Activated CD4-positive, CD25-positive, alpha-beta regulatory T cell treated with anti-CD3 and anti-CD28 coated beads, Interleukin-2, amount 50 U/mL, for 72 hours (primary cell): ENCODE measurements at regions not wholly inside any gene's neighbourhood (a gene's known extent, or its start where the extent isn't known, plus 50 kb on each side); places are given as distances from the start of the nearest gene placed in this dataset.
"Not testable (repeated sequence)": the region's sequence is repeated elsewhere in the genome, so short reads cannot be mapped to it uniquely, and the experiment has no call there.

Experiments
- DNase-seq: peaks from one replicate; pipeline ENCODE4 v3.0.0; 2021

DNA sequence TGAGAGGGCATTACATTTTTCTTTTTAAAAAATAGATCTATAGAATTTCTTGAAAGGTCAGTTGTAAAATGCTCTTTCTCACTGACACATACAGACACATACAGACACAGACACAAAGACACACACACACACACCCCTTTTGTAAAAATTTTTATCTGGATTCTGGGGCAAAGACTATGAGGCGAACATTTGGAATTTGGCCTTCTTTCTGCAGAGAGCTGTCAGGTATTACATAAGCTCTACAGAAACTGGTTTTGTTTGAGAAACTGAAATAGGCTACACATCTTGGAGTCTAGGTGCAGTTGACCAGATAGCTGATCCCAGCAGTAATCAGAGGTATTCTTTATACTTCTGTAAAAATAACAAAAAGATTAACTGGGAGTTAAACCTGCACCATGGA is 315.9 kb upstream of the RPS23 start:
- no peak for DNase-seq

DNA sequence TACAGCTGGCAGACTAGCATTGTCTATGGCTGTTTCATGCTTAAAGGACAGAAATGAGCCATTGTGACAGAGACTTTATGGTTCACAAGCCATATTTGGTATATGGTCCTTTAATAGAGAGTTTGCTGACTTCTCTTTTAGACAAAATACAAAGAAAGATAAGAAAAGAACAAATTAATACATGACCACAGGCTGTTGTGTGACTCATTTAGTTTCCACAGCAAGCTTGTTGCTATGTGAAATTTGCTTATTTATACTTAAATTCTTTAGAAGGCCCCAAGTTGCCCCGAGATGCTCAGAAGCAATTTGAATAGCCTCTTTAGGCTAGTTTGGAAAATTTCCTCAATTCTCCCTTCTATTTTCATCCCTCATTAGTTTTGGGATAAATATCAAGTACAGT is 315.3 kb upstream of the RPS23 start:
- DNase-seq: no peak

DNA sequence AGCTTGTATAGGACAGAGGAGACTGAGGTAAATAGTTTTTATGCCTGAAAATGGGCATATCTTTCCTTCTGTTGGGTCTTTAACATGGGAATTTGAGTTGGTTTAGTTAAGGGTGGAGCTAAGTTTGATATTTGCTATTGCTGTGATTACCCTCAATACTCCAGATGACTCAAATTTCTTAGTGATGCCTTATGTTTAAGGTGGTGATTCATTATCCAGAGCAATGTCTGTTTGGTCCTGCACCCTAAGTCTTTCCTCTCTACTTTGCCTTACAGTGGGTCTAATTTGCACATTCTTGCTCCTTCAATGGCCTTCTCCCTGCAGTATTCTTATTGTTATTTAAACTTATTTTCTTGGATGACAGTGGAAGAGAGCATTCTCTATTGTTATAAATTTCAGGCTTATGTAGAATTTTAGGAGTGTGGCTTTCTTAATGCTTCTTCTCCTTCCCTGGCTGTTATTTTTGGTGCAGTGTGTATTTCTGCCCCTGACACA is 312.9 kb upstream of the RPS23 start:
- no peak for DNase-seq

DNA sequence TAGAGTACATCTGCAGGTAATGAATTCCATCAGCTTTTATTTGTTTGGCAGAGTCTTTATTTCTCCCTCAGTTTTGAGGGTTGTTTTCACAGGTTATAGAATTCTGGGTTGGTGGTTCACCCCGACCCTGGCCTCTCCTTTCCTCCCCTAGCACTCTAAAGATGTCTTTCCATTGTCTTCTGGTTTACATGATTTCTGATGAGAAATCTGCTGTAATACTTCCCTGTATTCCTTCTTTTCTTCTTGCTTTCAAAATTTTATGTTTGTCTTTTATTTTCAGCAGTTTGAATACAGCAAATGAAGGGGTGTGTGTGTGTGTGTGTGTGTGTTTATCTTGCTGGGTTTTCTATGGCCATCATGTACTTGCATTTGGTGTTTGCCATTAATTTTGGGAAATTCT is 312.0 kb upstream of the RPS23 start:
- no peak for DNase-seq

DNA sequence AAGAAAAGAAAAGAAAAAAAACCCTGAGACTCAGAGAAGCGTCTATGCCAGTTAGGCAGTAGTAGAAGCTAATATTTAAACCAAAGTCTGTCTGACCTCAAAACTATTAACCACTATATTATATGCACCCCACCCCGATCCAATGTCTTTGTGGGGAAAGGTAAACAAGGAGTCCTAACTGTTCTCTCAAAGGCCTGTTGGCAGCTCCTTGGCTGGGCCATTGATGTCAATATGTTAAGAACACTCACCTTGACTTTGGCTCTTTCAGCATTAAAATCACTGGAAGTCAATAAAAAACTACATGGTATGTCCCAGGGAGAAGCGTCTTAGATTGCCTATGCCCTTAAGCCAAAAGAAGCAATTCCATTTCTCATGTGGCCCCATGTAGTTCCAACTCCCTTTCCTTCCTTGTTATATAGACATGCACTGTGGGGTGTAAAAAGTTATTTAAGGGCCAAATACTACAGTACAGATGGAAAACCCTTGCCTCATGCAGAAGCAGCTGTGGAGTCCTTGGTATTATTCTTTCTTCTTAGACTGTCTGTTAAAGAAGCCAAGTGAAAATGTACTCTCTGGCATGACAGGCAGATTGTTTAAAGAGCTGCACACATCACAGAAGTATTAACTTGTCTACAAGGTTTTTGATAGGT is 308.6 kb upstream of the RPS23 start:
- DNase-seq: no peak

DNA sequence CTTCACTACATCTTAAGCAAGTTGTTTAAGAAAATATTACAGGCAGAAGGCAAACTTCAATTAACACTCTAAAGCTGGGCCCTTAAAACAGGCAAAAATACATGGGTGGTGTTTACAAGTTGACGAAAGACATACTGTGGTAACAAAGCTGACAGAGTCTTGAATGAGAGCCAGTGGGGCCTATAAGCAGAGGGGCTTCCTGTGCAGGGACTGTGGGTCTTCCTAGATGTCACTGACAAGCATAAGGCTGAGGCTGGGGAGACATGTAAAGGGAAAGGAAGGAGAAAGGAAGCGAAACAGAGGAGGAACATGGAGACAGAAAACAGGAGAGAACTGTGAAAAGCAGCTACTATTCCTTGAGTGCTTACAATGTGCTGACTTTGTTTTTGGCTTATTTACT is 308.0 kb upstream of the RPS23 start:
- no peak for DNase-seq

DNA sequence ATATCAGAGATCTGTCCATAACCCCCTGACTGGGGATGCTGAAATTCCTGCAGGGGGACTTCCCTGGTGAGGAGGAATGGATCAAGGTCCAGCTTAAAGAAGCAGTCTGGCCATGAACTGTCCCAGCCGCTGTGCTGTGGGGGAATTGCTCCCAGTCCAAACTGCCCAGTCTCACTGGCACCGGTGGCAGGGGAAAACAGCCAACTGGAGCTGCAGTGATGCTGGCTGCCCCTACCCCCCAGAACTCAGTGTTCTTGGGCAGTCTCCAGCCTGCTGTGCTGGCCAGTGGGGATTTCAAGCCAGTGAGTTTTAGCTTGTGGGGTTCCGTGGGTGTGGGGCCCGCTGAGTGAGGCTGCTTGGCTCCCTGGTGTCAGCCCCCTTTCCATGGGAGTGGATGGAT is 306.5 kb upstream of the RPS23 start:
- DNase-seq: no peak

DNA sequence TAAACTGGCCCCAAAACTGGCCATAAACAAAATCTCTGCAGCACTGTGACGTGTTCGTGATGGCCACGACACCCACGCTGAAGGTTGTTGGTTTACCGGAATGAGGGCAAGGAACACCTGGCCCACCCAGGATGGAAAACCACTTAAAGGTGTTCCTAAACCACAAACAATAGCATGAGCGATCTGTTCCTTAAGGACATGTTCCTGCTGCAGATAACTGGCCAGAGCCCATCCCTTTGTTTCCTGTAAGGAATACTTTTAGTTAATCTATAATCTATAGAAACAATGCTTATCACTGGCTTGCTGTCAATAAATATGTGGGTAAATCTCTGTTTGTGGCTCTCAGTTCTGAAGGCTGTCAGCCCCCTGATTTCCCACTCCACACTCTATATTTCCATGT is 305.2 kb upstream of the RPS23 start:
- DNase-seq: not testable (repeated sequence)

DNA sequence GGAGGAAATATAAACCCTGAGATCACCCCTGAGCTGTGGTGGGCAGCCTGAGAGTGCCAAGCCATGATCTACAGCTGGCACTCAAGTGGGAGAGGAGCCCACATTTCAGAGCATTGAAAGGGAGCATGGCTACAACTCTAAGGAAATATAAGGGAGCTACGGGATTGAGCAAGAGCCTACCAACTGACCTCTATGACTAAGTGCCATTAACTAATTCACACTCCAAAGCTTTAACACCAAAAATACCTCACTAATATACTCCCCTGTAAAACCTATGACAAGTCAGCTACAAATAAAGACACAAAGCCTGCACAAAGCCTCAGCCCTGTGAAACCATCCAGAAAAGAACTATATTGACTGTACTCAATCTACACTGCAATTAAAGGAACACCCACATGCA is 286.8 kb upstream of the RPS23 start:
- DNase-seq: no peak

DNA sequence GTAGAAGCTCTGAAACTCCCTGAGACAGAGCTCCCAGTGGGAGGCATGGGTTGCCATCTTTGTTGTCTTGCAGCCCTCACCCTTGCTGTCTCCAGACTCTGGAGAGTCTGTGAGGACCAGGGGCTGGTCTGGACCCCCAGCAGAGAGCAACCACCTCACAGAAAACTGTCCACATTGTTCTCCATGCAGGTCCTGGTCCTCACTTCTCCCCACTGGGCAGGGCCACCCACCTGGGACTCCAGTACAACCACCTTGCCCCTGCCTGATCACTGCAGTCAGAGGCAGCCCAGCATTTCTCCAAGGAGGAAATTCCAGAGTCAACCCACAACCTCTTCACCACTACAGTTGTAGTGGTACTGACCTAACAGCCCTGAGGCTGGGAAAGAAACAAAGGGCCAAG is 285.6 kb upstream of the RPS23 start:
- no peak for DNase-seq

DNA sequence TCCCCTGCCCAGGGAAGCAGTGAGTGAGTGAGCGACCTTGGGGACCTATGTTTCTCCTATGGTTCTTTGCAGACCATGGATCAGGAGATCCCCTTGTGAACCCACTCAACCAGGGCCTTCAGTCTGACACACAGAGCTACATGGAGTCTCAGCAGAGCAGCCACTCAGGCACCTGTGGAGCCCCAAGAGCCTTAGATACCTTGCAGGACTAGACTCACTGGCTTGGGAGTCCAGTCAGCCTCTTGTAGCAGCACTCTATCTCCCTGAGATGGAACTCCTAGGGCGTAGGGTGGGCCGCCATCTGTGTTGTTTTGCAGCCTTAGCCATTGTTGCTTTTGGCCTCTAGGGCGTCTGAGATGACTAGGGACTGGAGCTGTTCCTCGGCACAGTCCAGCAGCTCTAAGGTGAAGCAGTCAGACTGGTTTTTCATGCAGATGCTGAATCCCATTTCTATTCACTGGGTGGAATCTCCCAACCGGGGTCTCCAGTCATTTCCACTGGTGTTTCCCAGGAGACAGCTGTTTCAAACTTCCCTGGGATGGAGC is 284.6 kb upstream of the RPS23 start:
- DNase-seq: no peak

DNA sequence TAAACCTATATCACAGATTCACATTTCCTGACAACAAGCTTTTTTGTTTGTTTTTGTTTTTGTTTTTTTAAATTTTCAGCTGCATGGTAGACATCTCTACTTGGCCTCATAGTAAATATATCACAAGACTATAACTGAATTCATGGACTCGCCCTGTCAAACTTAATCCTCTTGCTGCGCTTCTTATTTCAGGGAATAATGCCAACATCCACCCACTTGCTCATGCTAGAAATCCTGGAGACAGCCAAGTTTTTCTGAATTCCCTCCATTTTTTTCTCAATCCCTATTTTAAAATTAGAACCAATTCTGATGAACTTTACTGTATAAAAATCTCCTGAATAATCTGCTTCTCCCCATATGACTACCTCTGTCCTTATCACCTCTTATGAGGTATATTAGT is 283.6 kb upstream of the RPS23 start:
- no peak for DNase-seq

DNA sequence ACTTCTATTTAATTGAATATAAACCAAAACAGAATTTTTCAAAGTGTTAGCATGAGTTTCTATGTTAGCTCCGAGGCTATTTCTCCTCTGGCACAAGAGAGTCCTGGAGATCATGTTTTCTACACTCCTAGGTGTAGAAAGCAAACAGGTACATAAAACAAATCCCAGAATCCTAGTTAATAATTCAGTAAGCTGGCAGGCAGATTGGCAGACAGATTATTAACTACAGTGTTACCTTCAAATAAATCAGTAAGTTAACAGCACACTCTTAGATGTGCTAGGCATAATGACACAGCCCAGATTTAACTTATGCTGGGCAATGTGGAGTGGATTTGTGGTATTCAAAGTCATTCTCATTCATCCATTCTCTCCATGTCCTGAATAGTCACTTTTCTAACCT is 282.8 kb upstream of the RPS23 start:
- no peak for DNase-seq

DNA sequence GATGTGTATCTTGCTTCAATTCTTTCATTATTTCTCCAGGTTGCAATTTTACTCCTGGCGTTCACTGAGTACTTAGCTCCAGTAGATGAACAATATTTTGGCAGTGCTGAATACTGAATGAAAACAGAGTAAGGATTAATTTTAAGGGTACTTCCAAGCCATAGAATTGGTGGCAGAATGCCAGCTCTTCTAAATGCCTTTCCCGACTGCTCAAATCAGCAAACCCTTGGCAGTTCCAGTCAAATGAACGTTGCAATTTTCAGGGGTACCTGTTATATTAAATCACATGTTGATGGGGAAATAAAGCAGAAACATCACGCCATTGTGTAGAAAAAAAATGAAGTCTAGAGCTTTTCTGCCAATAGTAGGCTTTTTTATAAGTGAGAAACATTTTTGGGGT is 282.4 kb upstream of the RPS23 start:
- no peak for DNase-seq

DNA sequence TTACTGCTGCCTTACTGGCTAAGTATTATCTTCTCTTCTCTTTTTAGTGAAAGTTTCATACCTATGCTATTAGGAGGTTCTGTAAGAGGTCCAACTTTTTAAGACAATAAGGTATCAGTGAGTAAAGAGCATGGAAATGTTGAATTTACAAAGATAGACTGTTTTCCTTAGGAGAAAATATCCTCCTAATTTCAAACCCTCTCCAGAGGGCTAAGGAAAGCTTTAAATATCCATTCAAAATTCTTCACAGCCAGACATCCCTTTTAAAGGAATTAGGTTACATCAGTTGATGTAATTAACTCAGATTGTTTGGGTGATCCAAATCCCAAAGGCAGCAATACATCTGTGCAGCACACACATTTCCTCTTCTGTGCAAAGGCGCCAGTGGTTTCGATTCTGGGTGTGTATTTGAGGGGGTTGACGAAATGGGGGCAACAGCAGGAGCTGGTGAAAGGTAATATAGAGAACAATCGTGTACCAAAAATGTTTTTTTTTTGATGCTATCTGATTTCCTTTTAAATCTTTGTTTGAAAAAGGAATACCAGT is 273.8 kb upstream of the RPS23 start:
- DNase-seq: no peak

DNA sequence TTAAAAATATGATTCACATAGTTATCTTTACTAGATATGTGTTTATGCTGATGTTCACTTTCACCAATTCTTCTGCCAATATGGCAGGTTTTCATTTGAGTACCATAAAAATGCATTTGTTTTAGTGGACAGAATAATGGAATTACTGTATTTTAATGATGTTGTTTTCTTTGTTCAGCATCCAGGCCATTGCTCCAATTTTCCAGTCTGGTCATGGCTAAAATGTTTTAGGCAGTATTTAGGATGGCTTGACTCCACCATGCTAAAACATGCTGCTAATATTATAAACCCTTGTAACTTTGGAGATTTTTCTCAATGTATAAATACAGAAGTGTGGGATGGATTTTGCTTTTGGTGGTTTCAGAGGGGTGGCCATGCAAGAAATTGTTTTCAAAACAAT is 273.0 kb upstream of the RPS23 start:
- DNase-seq: no peak

DNA sequence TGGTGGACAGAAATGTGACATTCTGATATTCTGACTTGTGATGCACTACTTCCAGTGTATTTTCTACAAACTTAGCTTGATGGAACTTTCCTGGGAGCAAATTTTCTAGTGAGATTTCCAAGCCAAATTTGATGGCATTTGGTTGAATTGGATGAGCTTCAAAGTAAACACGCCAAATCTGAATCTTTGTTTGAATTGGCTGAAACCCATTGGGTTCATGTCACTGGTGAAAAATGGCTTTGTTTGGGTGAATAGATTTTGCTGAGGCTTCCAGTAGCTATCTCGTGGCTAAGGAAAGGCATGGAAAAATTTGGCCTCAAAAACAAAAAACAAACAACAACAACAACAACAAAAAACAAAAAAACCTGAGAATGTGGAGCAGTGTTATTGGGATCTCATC is 271.1 kb upstream of the RPS23 start:
- DNase-seq: no peak

DNA sequence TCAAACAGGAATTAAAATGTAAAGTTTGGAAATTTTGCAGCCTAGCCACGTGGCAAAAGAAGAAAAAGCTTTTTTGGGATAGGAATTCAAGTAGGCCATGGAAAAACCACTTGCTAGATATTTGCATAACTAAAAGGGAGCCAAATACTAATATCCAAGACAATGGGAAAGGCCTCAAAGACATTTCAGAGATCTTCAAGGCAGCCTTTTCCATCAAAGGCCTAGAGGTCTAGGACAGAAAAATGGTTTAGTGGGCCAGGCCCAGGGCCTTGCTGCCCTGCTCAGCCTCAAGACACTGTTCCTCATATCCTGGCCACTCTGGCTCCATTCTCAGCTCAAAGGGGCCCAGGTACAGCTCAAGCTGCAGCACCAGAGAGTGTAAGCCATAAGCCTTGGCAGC is 265.9 kb upstream of the RPS23 start:
- no peak for DNase-seq

DNA sequence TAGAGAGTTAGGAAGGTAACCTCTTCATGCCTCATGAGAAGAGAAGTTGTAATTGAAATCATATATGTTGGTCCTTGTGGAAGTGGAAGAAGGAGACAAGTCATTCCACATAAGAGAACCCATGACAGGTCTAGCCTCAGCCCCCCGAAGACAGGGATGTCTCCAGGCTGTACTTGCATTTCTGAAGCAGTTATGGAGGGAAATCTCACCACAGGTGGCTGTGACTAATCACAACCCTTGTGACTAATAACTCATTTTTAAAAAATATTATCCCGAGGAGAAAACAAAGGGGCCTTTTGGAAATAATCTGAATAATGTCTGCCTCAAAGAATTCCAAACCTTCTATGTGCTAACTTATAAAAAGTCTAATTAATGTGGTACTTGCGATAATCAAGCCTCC is 262.1 kb upstream of the RPS23 start:
- DNase-seq: no peak

DNA sequence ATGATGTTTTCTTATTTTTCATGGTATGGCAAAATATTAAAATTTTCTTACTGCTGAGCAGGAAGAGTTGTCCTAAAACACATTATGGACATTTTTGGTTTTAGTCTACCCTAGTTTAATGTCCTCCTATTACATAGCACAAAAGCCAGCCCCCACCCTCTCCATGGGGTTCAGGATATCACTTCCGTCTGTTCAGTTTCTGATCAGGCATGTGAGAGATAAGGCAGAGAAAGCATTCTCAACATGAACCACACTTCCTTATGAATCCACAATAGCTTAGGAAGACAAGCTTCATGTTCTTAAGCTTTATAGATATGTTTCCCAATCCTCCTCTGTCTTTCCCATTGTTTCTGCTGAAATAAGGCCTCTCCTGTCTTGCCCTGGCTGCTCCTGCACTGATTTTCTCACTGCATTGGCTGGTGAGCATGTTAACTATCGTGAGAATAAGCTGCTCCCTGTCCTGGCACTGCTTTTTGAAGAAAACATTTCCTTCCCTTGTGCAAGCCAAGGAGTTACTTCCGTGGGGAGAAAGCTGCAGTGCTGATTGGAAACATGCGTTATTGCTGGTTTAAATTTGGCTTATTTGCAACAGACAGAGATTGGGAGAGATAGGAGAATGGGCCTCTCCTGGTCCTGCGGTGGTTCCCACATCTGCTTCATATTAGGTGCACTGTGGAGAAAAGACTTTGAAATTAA is 260.3 kb upstream of the RPS23 start:
- no peak for DNase-seq

DNA sequence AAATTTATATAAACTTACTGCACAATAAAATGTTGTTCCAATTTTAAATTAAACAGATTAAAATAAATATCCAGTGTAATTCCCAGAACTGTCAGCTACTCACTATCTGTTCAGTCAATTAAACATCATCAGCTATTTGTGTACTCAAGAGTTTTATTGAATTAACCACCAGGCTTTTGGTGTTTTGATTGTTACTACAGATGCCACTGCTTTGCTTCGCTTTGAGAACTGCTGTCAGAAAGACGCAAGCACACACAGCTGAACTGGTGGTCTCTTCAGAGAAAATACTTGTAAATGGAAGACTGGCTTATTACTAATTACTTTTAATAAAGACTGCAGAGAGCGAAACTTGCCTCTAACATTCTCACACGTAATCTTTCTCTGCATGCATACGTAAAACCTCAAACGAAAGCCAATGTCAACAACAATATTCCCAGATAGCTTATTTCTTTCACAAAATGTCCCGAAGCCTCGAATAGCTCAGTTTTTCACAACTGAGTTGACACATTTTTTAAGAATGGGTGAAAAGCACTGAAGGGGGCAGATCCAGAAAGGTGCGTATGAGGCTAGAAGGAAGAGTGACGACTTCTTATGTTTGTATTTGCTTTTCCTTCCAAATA is 259.6 kb upstream of the RPS23 start:
- DNase-seq: no peak

DNA sequence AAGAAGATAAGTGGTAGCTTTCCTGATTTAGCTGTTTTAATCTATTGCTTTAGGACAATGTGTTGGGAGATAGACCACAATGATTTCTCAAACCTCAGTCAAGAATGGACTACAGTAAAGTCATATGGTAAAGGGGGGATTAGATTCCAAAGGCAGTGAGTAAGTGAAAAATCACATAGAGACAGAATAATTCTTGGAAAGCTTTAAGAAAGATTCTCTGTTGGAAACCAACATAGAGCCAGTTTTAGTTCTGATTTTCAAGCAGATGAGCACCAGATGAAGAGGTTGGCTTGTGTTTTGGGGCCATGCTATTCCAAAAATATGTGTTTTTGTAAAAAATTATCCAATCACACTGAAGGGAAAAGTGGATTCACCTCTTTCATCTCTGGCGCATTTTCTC is 256.8 kb upstream of the RPS23 start:
- DNase-seq: no peak

DNA sequence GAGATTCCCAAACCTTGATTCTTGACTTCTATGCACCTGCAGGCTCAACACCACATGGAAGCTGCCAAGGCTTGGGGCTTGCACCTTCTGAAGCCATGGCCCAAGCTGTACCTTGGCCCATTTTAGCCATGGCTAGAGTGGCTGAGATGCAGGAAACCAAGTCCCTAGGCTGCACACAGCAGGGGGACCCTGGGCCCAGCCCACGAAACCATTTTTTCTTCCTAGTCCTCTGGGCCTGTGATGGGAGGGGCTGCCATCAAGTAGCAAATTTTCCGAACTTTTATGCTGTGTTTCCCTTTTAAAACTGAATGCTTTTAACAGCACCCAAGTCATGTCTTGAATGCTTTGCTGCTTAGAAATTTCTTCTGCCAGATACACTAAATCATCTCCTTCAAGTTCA is 253.9 kb upstream of the RPS23 start:
- not testable (repeated sequence) for DNase-seq

DNA sequence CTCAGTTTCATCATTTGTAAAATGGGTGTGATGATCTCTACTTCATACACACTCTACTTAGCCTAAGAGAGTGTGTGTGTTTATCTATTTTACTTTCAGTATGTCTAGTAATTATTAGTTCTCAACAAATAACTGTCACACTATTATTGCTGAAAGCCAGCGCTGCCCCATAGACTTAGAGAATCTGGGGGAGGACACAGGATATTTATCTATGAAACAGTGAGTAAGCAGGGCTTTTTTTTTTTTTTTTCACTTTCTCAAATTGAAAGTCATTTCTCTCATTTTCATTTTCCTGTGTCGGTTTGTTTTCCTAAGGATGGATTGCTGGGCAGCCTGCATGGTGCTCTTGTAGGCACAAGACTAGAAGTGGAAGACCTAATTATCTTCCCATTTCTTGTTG is 248.4 kb upstream of the RPS23 start:
- DNase-seq: no peak
